ENCODE measurements at regions not wholly inside any gene's neighbourhood (a gene's known extent, or its start where the extent isn't known, plus 50 kb on each side); places are given as distances from the start of the nearest gene placed in this dataset.

GRCh38 chr6:167240034-167240541 lies 51.0 kb upstream of the UNC93A start:
- WGBS, 5 donors = 79 to 93% (median 92%) methylated on average over 14 to 18 of the region's 18 CpGs
- intact Hi-C loops (cut with DNase I; ENCODE audit: low total_unique reads) = no loop called here

More at GRCh38 chr6:167240034-167240541, 51.0 kb upstream of the UNC93A start:
- Histone ChIP-seq H3K27me3 (peaks cover 0 to 25% (median 4%) of the 10 kb centered on the region in 3 donors), H3K36me3 (no peaks in the 10 kb centered on the region), H3K27ac (no peak overlapping the region), H3K4me3 (no peak overlapping the region), H3K4me1 (no peaks in the 10 kb centered on the region), H3K9me3 (no peaks in the 10 kb centered on the region)
- no peak for DNase-seq
- no peak for TF ChIP-seq POLR2AphosphoS5 (IDR thresholded peaks at IDR 0.05)
- TF ChIP-seq CTCF (IDR thresholded peaks at IDR 0.05) = no peak
- TF ChIP-seq POLR2A (IDR thresholded peaks at IDR 0.05) = no peak
- no peak for TF ChIP-seq EP300 (IDR thresholded peaks at IDR 0.05)

Small RNA genes in the stretch of these regions (small RNA-seq; reads per million reads assigned to genes)
- 0 reads per million in 4 donors for gene AL353747.1

Measured in stomach (tissue), 8 donors.